NCI-H524 (cell line): ENCODE measurements at regions not wholly inside any gene's neighbourhood (a gene's known extent, or its start where the extent isn't known, plus 50 kb on each side); places are given as distances from the start of the nearest gene placed in this dataset.

ENCODE experiments used
- DNase-seq, 2 experiments: peaks; one replicate each; lab custom pipeline; 2025; lab: John Stamatoyannopoulos, UW

DNA sequence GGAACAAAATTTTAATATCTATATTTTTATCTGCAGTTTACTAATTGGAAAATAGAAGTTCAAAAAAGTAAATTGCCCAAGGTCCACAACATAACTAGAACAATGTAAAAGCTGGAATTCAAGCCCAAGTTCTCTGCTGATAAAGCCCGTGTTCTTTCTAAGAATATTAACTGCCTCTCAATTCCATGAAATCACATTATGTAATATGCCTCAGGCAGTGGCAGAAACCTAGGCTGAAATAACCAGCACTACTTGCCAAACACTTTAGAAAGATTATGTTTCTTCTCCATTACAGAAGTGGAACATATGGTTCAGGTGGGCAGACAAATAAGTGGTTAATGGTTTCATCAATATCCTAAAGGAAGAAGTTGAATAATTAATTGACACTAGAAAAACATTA is 56.7 kb upstream of the ADGRL3 start:
- DNase-seq = peak; percentile 21 to 70

DNA sequence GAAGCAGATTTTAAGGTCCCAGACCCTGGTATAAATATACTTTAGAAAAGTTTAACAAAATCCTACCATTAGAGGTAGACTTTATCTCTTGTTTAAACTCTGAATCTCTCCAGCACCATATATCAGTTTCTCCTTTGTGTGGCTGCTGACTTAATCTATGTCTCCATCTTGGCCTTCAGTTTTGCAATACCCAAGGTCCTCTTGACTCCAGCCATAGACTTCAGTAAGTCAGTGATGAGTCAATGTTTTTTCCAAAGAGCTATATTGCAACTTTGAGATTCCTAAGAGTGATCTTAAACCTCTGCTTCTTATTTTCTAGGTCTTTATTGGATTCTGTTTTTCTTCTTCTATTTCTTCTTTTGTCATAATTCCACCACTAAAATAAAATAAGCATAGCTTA is 50.8 kb upstream of the ADGRL3 start:
- DNase-seq = no peak
